Panc1 (cell line): ENCODE measurements at regions not wholly inside any gene's neighbourhood (a gene's known extent, or its start where the extent isn't known, plus 50 kb on each side); places are given as distances from the start of the nearest gene placed in this dataset.

Experiments
- ATAC-seq: fragments of 200-7000 bp; cut with Tn5 transposase; 2 replicates; pipeline ENCODE4 v1.9.1; 2020; ENCODE audit warnings: mild to moderate bottlenecking, moderate library complexity
- BruUV-seq: library from RNA; stranded (reverse); fragments of 400-500 nt; replicated peaks from 2 replicates; lab custom pipeline; 2021; lab: Mats Ljungman, UMichigan
- CTCF ChIA-PET: fragments of 300-600 bp; sonication (Branson Sonifier 250); formaldehyde crosslinking; loops from one replicate; lab custom pipeline; 2022; ENCODE audit warnings: antibody characterized with exemption; lab: Charles Lee
- POLR2A ChIA-PET: fragments of 300-600 bp; sonication (Branson Sonifier 250); formaldehyde crosslinking; loops from one replicate; lab custom pipeline; 2022; ENCODE audit warnings: antibody characterized with exemption; lab: Charles Lee
- DNase-seq: peaks from one replicate; pipeline ENCODE4 v3.0.0-alpha.2; 2010; ENCODE audit warnings: low read depth, low spot score
- H3K27ac ChIP-seq: 2 replicates; pipeline ENCODE4 v1.5.1; 2011; ENCODE audit warnings: mild to moderate bottlenecking, low read length, inconsistent platforms
- H3K27me3 ChIP-seq: fragments of 200-500 bp; sonication (Bioruptor generic); 2 replicates; pipeline ENCODE4 v1.6.0; 2014; ENCODE audit warnings: low read length, inconsistent platforms; ENCODE audit not compliant: control insufficient read depth, insufficient read depth
- H3K36me3 ChIP-seq: fragments of 200-500 bp; sonication (Bioruptor generic); 2 replicates; pipeline ENCODE4 v1.5.1; 2014; ENCODE audit warnings: inconsistent platforms, mild to moderate bottlenecking, low read length, moderate library complexity; ENCODE audit not compliant: control insufficient read depth, insufficient read depth
- H3K4me1 ChIP-seq: 2 replicates; pipeline ENCODE4 v1.5.1; 2011; ENCODE audit warnings: inconsistent platforms, mild to moderate bottlenecking, low read length, moderate library complexity; ENCODE audit not compliant: control insufficient read depth, insufficient read depth
- H3K4me3 ChIP-seq, 2 experiments: 2 replicates each; pipeline ENCODE4 v1.5.1; 2011 to 2012; ENCODE audit warnings: low read depth in 2 of 2, low read length in 2 of 2, mild to moderate bottlenecking in 2 of 2, inconsistent platforms in 1 of 2, moderate library complexity in 1 of 2
- H3K9me3 ChIP-seq: fragments of 200-500 bp; sonication (Bioruptor generic); 2 replicates; pipeline ENCODE4 v1.5.1; 2014; ENCODE audit warnings: low read depth, mild to moderate bottlenecking, inconsistent platforms, low read length, moderate library complexity; ENCODE audit not compliant: control insufficient read depth, insufficient read depth
- CTCF ChIP-seq: fragments of 450-650 bp; IDR thresholded peaks from 2 replicates; pipeline ENCODE4 v1.5.1; 2017; ENCODE audit warnings: mild to moderate bottlenecking
- POLR2AphosphoS5 ChIP-seq: IDR thresholded peaks from 2 replicates; pipeline ENCODE4 v1.6.1; 2012; ENCODE audit warnings: mild to moderate bottlenecking, low read depth, low read length, moderate library complexity
- REST ChIP-seq, 2 experiments: IDR thresholded peaks; 2 replicates each; pipeline ENCODE4 v1.6.1; 2011 to 2012; ENCODE audit warnings: low read depth in 2 of 2, control low read depth in 1 of 2, low read length in 1 of 2, mild to moderate bottlenecking in 1 of 2, moderate library complexity in 1 of 2; ENCODE audit not compliant: insufficient read depth in 1 of 2
- SIN3A ChIP-seq: IDR thresholded peaks from 2 replicates; pipeline ENCODE4 v1.6.1; 2012; ENCODE audit warnings: low read depth, mild to moderate bottlenecking, low read length, moderate library complexity, borderline replicate concordance; ENCODE audit not compliant: insufficient read depth
- TCF7L2 ChIP-seq: IDR thresholded peaks from 2 replicates; pipeline ENCODE4 v1.6.1; 2011; ENCODE audit warnings: mild to moderate bottlenecking, low read depth, low read length, inconsistent platforms
- in situ Hi-C: cut with HindIII; loops from 2 replicates; pipeline ENCODE4 v1.10.0; 2016; ENCODE audit warnings: low sequenced_read_pairs, low pct_unique_long_range_greater_than_20kb
- intact Hi-C: fragments of 100-400 bp; cut with micrococcal nuclease; formaldehyde crosslinking; loops from one replicate; pipeline ENCODE4 v1.10.0; 2022; ENCODE audit not compliant: unreplicated experiment

- DNase-seq: no peak
- intact Hi-C loops (no loop called here), in situ Hi-C loops (no loop called here)
- ChIA-PET CTCF (no interaction called here), POLR2A (no interaction called here)
- Histone ChIP-seq H3K36me3 (no peaks in the 10 kb centered on the region), H3K27me3 (no peaks in the 10 kb centered on the region), H3K4me3 (no peak overlapping the region), H3K9me3 (no peaks in the 10 kb centered on the region), H3K4me1 (no peaks in the 10 kb centered on the region), H3K27ac (no peak overlapping the region)
- TF ChIP-seq POLR2AphosphoS5 (no peak), CTCF (no peak), SIN3A (no peak), TCF7L2 (no peak), REST (IDR thresholded peaks at IDR 0.05; ENCODE audit: insufficient read depth in 1 of 2, low read depth in 2 of 2, low read length in 1 of 2) (no peak)
- 0 out of 2 replicates have a peak, but pooled peaks have one; percentile 66 for ATAC-seq
- no TSS peak for BruUV-seq
These were observed 139.9 kb upstream of the USP9X start for GRCh38 chrX:40945361-40945713.

- no peak for DNase-seq
- no peak overlapping the region for H3K27ac ChIP-seq
- H3K9me3 ChIP-seq: no peaks in the 10 kb centered on the region
- CTCF ChIA-PET: no interaction called here
- intact Hi-C loops (no loop called here), in situ Hi-C loops (no loop called here)
- no peak for ATAC-seq
- no peaks in the 10 kb centered on the region for H3K36me3 ChIP-seq
- TF ChIP-seq TCF7L2 (no peak), POLR2AphosphoS5 (no peak), REST (IDR thresholded peaks at IDR 0.05; ENCODE audit: insufficient read depth in 1 of 2, low read depth in 2 of 2, low read length in 1 of 2) (no peak), SIN3A (no peak), CTCF (no peak)
- H3K4me3 ChIP-seq: no peak overlapping the region
- no peaks in the 10 kb centered on the region for H3K27me3 ChIP-seq
- H3K4me1 ChIP-seq: no peaks in the 10 kb centered on the region
- POLR2A ChIA-PET: no interaction called here
- BruUV-seq: no TSS peak
These were observed 138.0 kb upstream of the USP9X start for GRCh38 chrX:40947276-40947675.
